HFF-Myc (cell line): ENCODE measurements at regions not wholly inside any gene's neighbourhood (a gene's known extent, or its start where the extent isn't known, plus 50 kb on each side); places are given as distances from the start of the nearest gene placed in this dataset.

Source experiments
- DNase-seq: peaks from one replicate; pipeline ENCODE4 v3.0.0-alpha.2; 2011; ENCODE audit warnings: low read depth; ENCODE audit errors: extremely low read depth
- H3K4me3 ChIP-seq: replicated peaks from 2 replicates; pipeline ENCODE4 v1.5.1; 2011; ENCODE audit warnings: low read depth, mild to moderate bottlenecking, control low read depth, low read length
- CTCF ChIP-seq: IDR thresholded peaks from 2 replicates; pipeline ENCODE4 v1.5.1; 2012; ENCODE audit warnings: mild to moderate bottlenecking, low read depth, low read length, control low read depth; ENCODE audit errors: missing control alignments

- DNase-seq = no peak
- no peak overlapping the region for H3K4me3 ChIP-seq
- no peak for TF ChIP-seq CTCF
Measured at GRCh38 chr12:16095531-16096110, 181.9 kb downstream of the SLC15A5 start.

- H3K4me3 ChIP-seq = no peak overlapping the region
- no peak for DNase-seq
- no peak for TF ChIP-seq CTCF
Measured at GRCh38 chr12:16094437-16094836, 183.0 kb downstream of the SLC15A5 start.

GRCh38 chr12:16093825-16094224 is 182.7 kb downstream of the DERA start:
- DNase-seq = no peak
- TF ChIP-seq CTCF = no peak
- no peak overlapping the region for H3K4me3 ChIP-seq

- no peak overlapping the region for H3K4me3 ChIP-seq
- DNase-seq = no peak
- no peak for TF ChIP-seq CTCF
Measured at GRCh38 chr12:16090974-16091373, 179.8 kb downstream of the DERA start.

GRCh38 chr12:16088421-16088820 is 177.3 kb downstream of the DERA start:
- no peak for TF ChIP-seq CTCF
- no peak for DNase-seq
- H3K4me3 ChIP-seq = no peak overlapping the region
